ENCODE measurements at regions not wholly inside any gene's neighbourhood (a gene's known extent, or its start where the extent isn't known, plus 50 kb on each side); places are given as distances from the start of the nearest gene placed in this dataset.

DNA sequence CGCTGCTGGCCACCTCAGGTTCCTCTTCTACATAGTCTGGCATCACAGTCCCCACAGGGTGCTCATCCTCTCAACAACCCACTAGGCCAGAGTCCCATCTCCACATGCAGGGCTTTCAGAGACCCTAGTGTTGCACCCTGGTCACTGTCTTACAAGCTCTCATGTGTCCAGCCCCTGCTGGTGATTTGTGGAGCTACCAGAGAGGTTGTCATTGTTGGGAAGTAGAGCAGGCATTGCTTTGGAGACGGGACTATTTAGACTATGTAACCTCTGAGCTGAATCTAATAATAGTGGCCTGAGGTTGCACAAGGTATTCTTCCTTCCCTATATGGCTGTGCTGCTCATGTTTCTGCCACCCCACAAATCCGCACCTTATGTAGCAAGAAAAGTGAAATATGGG is 135.3 kb upstream of the VWC2 start:
- peak in 1 of 2 donors; percentile 45 for ATAC-seq (ENCODE audit: low FRiP score in 2 of 2)
- TF ChIP-seq CTCF (IDR thresholded peaks at IDR 0.05) (no peak), EP300 (IDR thresholded peaks at IDR 0.05) (no peak), POLR2A (IDR thresholded peaks at IDR 0.05) (no peak), POLR2AphosphoS5 (IDR thresholded peaks at IDR 0.05) (no peak)
- WGBS, 2 donors = 62 to 73% methylated on average over 3 of the region's 3 CpGs
- H3K4me3 ChIP-seq = no peak overlapping the region
- no peaks in the 10 kb centered on the region for H3K36me3 ChIP-seq
- no peaks in the 10 kb centered on the region for H3K27me3 ChIP-seq
- no peaks in the 10 kb centered on the region for H3K9me3 ChIP-seq
- no peak overlapping the region for H3K27ac ChIP-seq
- H3K4me1 ChIP-seq = no peaks in the 10 kb centered on the region
- DNase-seq = no peak

DNA sequence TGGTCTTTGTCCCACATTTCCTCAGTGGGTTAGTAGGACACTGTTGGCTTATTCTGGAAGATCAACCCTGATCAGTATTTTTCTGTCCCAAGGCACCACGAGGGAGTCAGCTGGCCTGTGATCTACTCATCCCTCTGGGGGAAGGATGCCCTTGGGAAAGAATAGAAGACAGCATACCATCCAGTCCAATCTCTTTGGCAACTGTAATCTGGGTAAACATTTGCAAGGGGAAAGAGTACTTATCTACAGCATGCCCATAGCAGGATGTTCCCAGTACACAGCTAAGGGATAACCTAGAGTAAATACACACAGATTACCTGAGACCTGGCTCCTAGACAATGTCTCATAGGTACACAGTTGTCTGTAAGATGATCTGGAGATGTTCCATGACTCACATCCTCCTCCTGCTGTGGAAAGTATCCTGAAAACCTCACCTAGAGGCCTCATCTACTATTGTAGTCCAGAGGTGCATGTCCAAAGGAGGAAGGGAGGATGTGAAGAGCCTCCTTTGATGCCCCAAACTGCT is 134.3 kb upstream of the VWC2 start:
- TF ChIP-seq CTCF (IDR thresholded peaks at IDR 0.05) (no peak), POLR2A (IDR thresholded peaks at IDR 0.05) (no peak), POLR2AphosphoS5 (IDR thresholded peaks at IDR 0.05) (no peak), EP300 (IDR thresholded peaks at IDR 0.05) (no peak)
- no peak overlapping the region for H3K27ac ChIP-seq
- H3K36me3 ChIP-seq = no peaks in the 10 kb centered on the region
- no peaks in the 10 kb centered on the region for H3K9me3 ChIP-seq
- ATAC-seq (ENCODE audit: low FRiP score in 2 of 2) (no peak), DNase-seq (no peak)
- H3K27me3 ChIP-seq = no peaks in the 10 kb centered on the region
- 36 to 53% methylated on average over 1 of the region's 1 CpG for WGBS, 2 donors
- no peak overlapping the region for H3K4me3 ChIP-seq
- H3K4me1 ChIP-seq = no peaks in the 10 kb centered on the region

DNA sequence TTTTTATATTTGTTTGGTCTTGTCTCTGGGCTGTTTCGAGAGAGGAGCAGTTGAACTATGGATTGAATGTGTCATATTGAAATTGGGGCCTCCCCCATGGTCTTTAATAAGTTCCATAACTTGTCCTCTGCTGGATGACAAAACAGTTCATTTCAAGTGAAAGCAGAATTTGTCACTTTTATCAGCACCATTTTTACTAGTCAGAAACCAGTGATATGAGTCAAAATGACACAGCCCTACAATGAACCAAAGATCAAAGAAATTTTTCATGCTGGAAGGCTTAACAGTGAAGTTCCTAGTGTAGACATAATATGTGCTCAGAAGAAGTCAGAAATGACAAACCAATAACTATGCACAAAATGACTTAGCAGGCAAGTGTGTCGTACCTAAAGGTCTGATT is 133.6 kb upstream of the VWC2 start:
- no peak overlapping the region for H3K27ac ChIP-seq
- H3K4me3 ChIP-seq = no peak overlapping the region
- H3K9me3 ChIP-seq = no peaks in the 10 kb centered on the region
- H3K36me3 ChIP-seq = no peaks in the 10 kb centered on the region
- no peak for DNase-seq
- no peak for TF ChIP-seq CTCF (IDR thresholded peaks at IDR 0.05)
- no peak for TF ChIP-seq EP300 (IDR thresholded peaks at IDR 0.05)
- no peak for TF ChIP-seq POLR2A (IDR thresholded peaks at IDR 0.05)
- TF ChIP-seq POLR2AphosphoS5 (IDR thresholded peaks at IDR 0.05) = no peak
- WGBS, 2 donors = 64 to 76% methylated on average over 2 of the region's 2 CpGs
- no peaks in the 10 kb centered on the region for H3K27me3 ChIP-seq
- H3K4me1 ChIP-seq = no peaks in the 10 kb centered on the region
- no peak for ATAC-seq (ENCODE audit: low FRiP score in 2 of 2)

DNA sequence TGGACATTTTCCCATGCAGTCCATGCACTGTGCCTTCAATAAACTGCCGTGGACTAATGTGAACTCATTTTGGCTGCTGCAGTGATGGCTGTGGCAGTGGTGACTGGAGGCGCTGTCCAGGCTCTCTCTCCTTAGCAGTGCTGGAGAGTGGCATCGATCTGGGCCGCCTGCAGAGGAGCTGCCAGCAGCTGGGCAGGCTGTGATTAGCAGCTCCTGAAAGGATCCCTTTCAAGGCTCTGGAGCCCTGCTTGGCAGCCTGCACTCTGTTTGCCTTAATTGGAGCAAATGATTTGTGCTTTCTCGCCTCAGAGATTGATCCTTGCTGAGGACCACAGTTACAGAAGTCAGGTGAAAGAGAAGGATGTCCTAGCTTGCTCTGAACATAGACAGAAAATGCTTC is 130.1 kb upstream of the VWC2 start:
- no peak for ATAC-seq (ENCODE audit: low FRiP score in 2 of 2)
- no peaks in the 10 kb centered on the region for H3K9me3 ChIP-seq
- TF ChIP-seq POLR2A (IDR thresholded peaks at IDR 0.05) = no peak
- no peak for TF ChIP-seq EP300 (IDR thresholded peaks at IDR 0.05)
- TF ChIP-seq CTCF (IDR thresholded peaks at IDR 0.05) = no peak
- no peak for TF ChIP-seq POLR2AphosphoS5 (IDR thresholded peaks at IDR 0.05)
- peak in 1 of 2 donors; percentile 12 for DNase-seq
- 84 to 88% methylated on average over 2 to 5 of the region's 5 CpGs for WGBS, 2 donors
- H3K4me1 ChIP-seq = no peaks in the 10 kb centered on the region
- H3K4me3 ChIP-seq = no peak overlapping the region
- no peaks in the 10 kb centered on the region for H3K27me3 ChIP-seq
- H3K36me3 ChIP-seq = no peaks in the 10 kb centered on the region
- no peak overlapping the region for H3K27ac ChIP-seq

- H3K27me3 ChIP-seq = no peaks in the 10 kb centered on the region
- H3K4me3 ChIP-seq = no peak overlapping the region
- no peak for TF ChIP-seq CTCF (IDR thresholded peaks at IDR 0.05)
- TF ChIP-seq POLR2A (IDR thresholded peaks at IDR 0.05) = no peak
- TF ChIP-seq EP300 (IDR thresholded peaks at IDR 0.05) = no peak
- TF ChIP-seq POLR2AphosphoS5 (IDR thresholded peaks at IDR 0.05) = no peak
- no peaks in the 10 kb centered on the region for H3K4me1 ChIP-seq
- no peak for ATAC-seq (ENCODE audit: low FRiP score in 2 of 2)
- H3K9me3 ChIP-seq = no peaks in the 10 kb centered on the region
- H3K36me3 ChIP-seq = no peaks in the 10 kb centered on the region
- no peak for DNase-seq
- WGBS, 2 donors = 81 to 84% methylated on average over 4 of the region's 4 CpGs
- H3K27ac ChIP-seq = no peak overlapping the region
Observed at GRCh38 chr7:49643736-49644135, 129.7 kb upstream of the VWC2 start.

All from upper lobe of left lung (tissue), 6 donors.